OCI-LY1 (cell line): ENCODE measurements at regions not wholly inside any gene's neighbourhood (a gene's known extent, or its start where the extent isn't known, plus 50 kb on each side); places are given as distances from the start of the nearest gene placed in this dataset.

ENCODE experiments used
- H2AFZ ChIP-seq: fragments of 200-600 bp; sonication (generic), shearing (Covaris generic); 2 replicates; pipeline ENCODE4 v1.6.0; 2014; ENCODE audit warnings: antibody characterized with exemption, mild to moderate bottlenecking, low read length
- H3F3A ChIP-seq: fragments of 200-600 bp; sonication (generic), shearing (Covaris generic); 2 replicates; pipeline ENCODE4 v1.6.0; 2014; ENCODE audit warnings: mild to moderate bottlenecking, antibody characterized with exemption, low read length, moderate library complexity; ENCODE audit not compliant: insufficient read depth
- H3K27ac ChIP-seq: fragments of 200-600 bp; sonication (generic); 2 replicates; pipeline ENCODE4 v1.5.1; 2014; ENCODE audit warnings: low read length, mixed run types, mild to moderate bottlenecking, low read depth; ENCODE audit not compliant: poor library complexity, severe bottlenecking
- H3K27me3 ChIP-seq: fragments of 200-600 bp; sonication (generic); 2 replicates; pipeline ENCODE4 v1.6.0; 2014; ENCODE audit warnings: antibody characterized with exemption, mild to moderate bottlenecking, low read length, moderate library complexity; ENCODE audit not compliant: insufficient read depth
- H3K36me3 ChIP-seq: fragments of 200-600 bp; sonication (generic); 2 replicates; pipeline ENCODE4 v1.6.1; 2014; ENCODE audit warnings: mild to moderate bottlenecking, antibody characterized with exemption, low read length, moderate library complexity, mixed read lengths; ENCODE audit not compliant: insufficient read depth
- H3K4me1 ChIP-seq: fragments of 200-600 bp; sonication (generic); 2 replicates; pipeline ENCODE4 v1.5.1; 2014; ENCODE audit warnings: mild to moderate bottlenecking, low read length, moderate library complexity; ENCODE audit not compliant: insufficient read depth, severe bottlenecking
- H3K4me2 ChIP-seq: fragments of 200-600 bp; sonication (generic), shearing (Covaris generic); 2 replicates; pipeline ENCODE4 v1.6.1; 2014; ENCODE audit warnings: low read length
- H3K4me3 ChIP-seq: fragments of 200-600 bp; sonication (generic); 2 replicates; pipeline ENCODE4 v1.5.1; 2014; ENCODE audit warnings: low read length, low read depth, mild to moderate bottlenecking, mixed read lengths; ENCODE audit not compliant: poor library complexity, severe bottlenecking
- H3K79me2 ChIP-seq: fragments of 200-600 bp; shearing (Covaris generic); 2 replicates; pipeline ENCODE4 v1.6.1; 2016; ENCODE audit warnings: mixed run types, low read length, mixed read lengths; ENCODE audit not compliant: insufficient read depth
- H3K9ac ChIP-seq: fragments of 200-600 bp; sonication (generic), shearing (Covaris generic); 2 replicates; pipeline ENCODE4 v1.6.1; 2014; ENCODE audit warnings: mild to moderate bottlenecking, low read length, mixed read lengths
- H3K9me2 ChIP-seq: fragments of 200-600 bp; sonication (generic), shearing (Covaris generic); 2 replicates; pipeline ENCODE4 v1.6.1; 2014; ENCODE audit warnings: low read depth, mild to moderate bottlenecking, low read length, mixed read lengths
- H3K9me3 ChIP-seq: fragments of 200-600 bp; shearing (Covaris generic); 2 replicates; pipeline ENCODE4 v1.6.1; 2014; ENCODE audit warnings: low read length, mixed read lengths
- H4K20me1 ChIP-seq: fragments of 200-600 bp; sonication (generic), shearing (Covaris generic); 2 replicates; pipeline ENCODE4 v1.6.0; 2016; ENCODE audit warnings: mild to moderate bottlenecking, low read length; ENCODE audit not compliant: insufficient read depth
- CTCF ChIP-seq: fragments of 200-600 bp; sonication (generic), shearing (Covaris generic); IDR thresholded peaks from 2 replicates; pipeline ENCODE4 v1.5.1; 2017; ENCODE audit warnings: mild to moderate bottlenecking, antibody characterized with exemption, low read length, moderate library complexity, mixed read lengths
- EZH2 ChIP-seq: fragments of 200-600 bp; sonication (generic), shearing (Covaris generic); IDR thresholded peaks from 2 replicates; pipeline ENCODE4 v1.8.0; 2017; ENCODE audit warnings: borderline replicate concordance, mixed run types, mild to moderate bottlenecking, antibody characterized with exemption, low read length, moderate library complexity, mixed read lengths

- H3K4me3 ChIP-seq: no peak overlapping the region
- H2AFZ ChIP-seq: no peak overlapping the region
- no peak overlapping the region for H3K9ac ChIP-seq
- H3K4me1 ChIP-seq: no peaks in the 10 kb centered on the region
- no peak overlapping the region for H3K4me2 ChIP-seq
- H3K79me2 ChIP-seq: no peaks in the 10 kb centered on the region
- no peaks in the 10 kb centered on the region for H3K27me3 ChIP-seq
- H3K36me3 ChIP-seq: no peaks in the 10 kb centered on the region
- no peak for TF ChIP-seq CTCF
- no peak for TF ChIP-seq EZH2
- no peaks in the 10 kb centered on the region for H4K20me1 ChIP-seq
- H3K9me3 ChIP-seq: no peaks in the 10 kb centered on the region
- H3F3A ChIP-seq: no peaks in the 10 kb centered on the region
- no peaks in the 10 kb centered on the region for H3K9me2 ChIP-seq
- H3K27ac ChIP-seq: no peak overlapping the region
These were observed 1016.8 kb downstream of the NTRK3 start for GRCh38 chr15:87239582-87240230.

GRCh38 chr15:87238451-87239068 is 1018.0 kb downstream of the NTRK3 start:
- TF ChIP-seq CTCF (no peak), EZH2 (no peak)
- H3K27ac ChIP-seq: no peak overlapping the region
- H3K4me3 ChIP-seq: no peak overlapping the region
- H3K4me1 ChIP-seq: no peaks in the 10 kb centered on the region
- H3K4me2 ChIP-seq: no peak overlapping the region
- H4K20me1 ChIP-seq: no peaks in the 10 kb centered on the region
- no peak overlapping the region for H2AFZ ChIP-seq
- no peaks in the 10 kb centered on the region for H3K27me3 ChIP-seq
- H3K9ac ChIP-seq: no peak overlapping the region
- no peaks in the 10 kb centered on the region for H3K36me3 ChIP-seq
- H3F3A ChIP-seq: no peaks in the 10 kb centered on the region
- H3K9me2 ChIP-seq: no peaks in the 10 kb centered on the region
- no peaks in the 10 kb centered on the region for H3K9me3 ChIP-seq
- no peaks in the 10 kb centered on the region for H3K79me2 ChIP-seq

- TF ChIP-seq CTCF: no peak
- no peak for TF ChIP-seq EZH2
These were observed 1028.1 kb downstream of the NTRK3 start for GRCh38 chr15:87228460-87228859.

More at GRCh38 chr15:87228460-87228859, 1028.1 kb downstream of the NTRK3 start:
- H3K4me2 ChIP-seq: no peak overlapping the region
- H4K20me1 ChIP-seq: no peaks in the 10 kb centered on the region
- H3K27me3 ChIP-seq: no peaks in the 10 kb centered on the region
- no peak overlapping the region for H2AFZ ChIP-seq
- H3K79me2 ChIP-seq: no peaks in the 10 kb centered on the region
- no peaks in the 10 kb centered on the region for H3K9me3 ChIP-seq
- no peak overlapping the region for H3K27ac ChIP-seq
- H3K9ac ChIP-seq: no peak overlapping the region
- H3F3A ChIP-seq: no peaks in the 10 kb centered on the region
- H3K9me2 ChIP-seq: no peaks in the 10 kb centered on the region
- H3K4me3 ChIP-seq: no peak overlapping the region
- no peaks in the 10 kb centered on the region for H3K4me1 ChIP-seq
- no peaks in the 10 kb centered on the region for H3K36me3 ChIP-seq
